KMS-11 (cell line): ENCODE measurements at regions not wholly inside any gene's neighbourhood (a gene's known extent, or its start where the extent isn't known, plus 50 kb on each side); places are given as distances from the start of the nearest gene placed in this dataset.

Source experiments
- H2AFZ ChIP-seq: fragments of 200-600 bp; sonication (generic); 2 replicates; pipeline ENCODE4 v1.6.1; 2016; ENCODE audit warnings: antibody characterized with exemption, mixed run types, low read depth
- H3K27ac ChIP-seq: fragments of 200-600 bp; sonication (generic); 2 replicates; pipeline ENCODE4 v1.6.1; 2016; ENCODE audit warnings: mild to moderate bottlenecking, mixed run types
- H3K27me3 ChIP-seq: fragments of 200-600 bp; sonication (generic); 2 replicates; pipeline ENCODE4 v1.6.1; 2017; ENCODE audit warnings: mild to moderate bottlenecking, low read depth, mixed run types, moderate library complexity; ENCODE audit not compliant: insufficient read depth
- H3K36me3 ChIP-seq: fragments of 200-600 bp; sonication (generic); 2 replicates; pipeline ENCODE4 v1.6.1; 2017; ENCODE audit warnings: mild to moderate bottlenecking, mixed run types; ENCODE audit not compliant: insufficient read depth
- H3K4me1 ChIP-seq: fragments of 200-600 bp; sonication (generic); 2 replicates; pipeline ENCODE4 v1.6.1; 2016; ENCODE audit warnings: mild to moderate bottlenecking, low read depth, mixed run types; ENCODE audit not compliant: poor library complexity, severe bottlenecking
- H3K4me2 ChIP-seq: fragments of 200-600 bp; sonication (generic); 2 replicates; pipeline ENCODE4 v1.7.0; 2016; ENCODE audit warnings: mild to moderate bottlenecking, mixed run types
- H3K4me3 ChIP-seq: fragments of 200-600 bp; sonication (generic); IDR thresholded peaks from 2 replicates; pipeline ENCODE4 v1.6.1; 2017; ENCODE audit warnings: low read depth, low read length, mixed read lengths; ENCODE audit not compliant: insufficient read depth
- H3K79me2 ChIP-seq: fragments of 200-600 bp; sonication (generic); 2 replicates; pipeline ENCODE4 v1.6.1; 2016; ENCODE audit warnings: low read depth, mixed run types; ENCODE audit not compliant: insufficient read depth
- H3K9ac ChIP-seq: fragments of 200-600 bp; sonication (generic); 2 replicates; pipeline ENCODE4 v1.6.1; 2016; ENCODE audit warnings: mild to moderate bottlenecking, mixed run types
- H4K20me1 ChIP-seq: fragments of 200-600 bp; sonication (generic); 2 replicates; pipeline ENCODE4 v1.6.1; 2016; ENCODE audit warnings: mild to moderate bottlenecking, mixed run types; ENCODE audit not compliant: insufficient read depth
- CTCF ChIP-seq: fragments of 200-600 bp; sonication (generic); conservative IDR thresholded peaks from 2 replicates; pipeline ENCODE4 v1.6.1; 2017; ENCODE audit warnings: low read depth, mild to moderate bottlenecking, antibody characterized with exemption, low read length, moderate library complexity, mixed read lengths

- no peaks in the 10 kb centered on the region for H3K79me2 ChIP-seq
- no peaks in the 10 kb centered on the region for H3K27me3 ChIP-seq
- H2AFZ ChIP-seq = no peak overlapping the region
- no peak overlapping the region for H3K27ac ChIP-seq
- no peak overlapping the region for H3K4me2 ChIP-seq
- no peaks in the 10 kb centered on the region for H3K4me1 ChIP-seq
- H3K36me3 ChIP-seq = no peaks in the 10 kb centered on the region
- no peak for TF ChIP-seq CTCF
- H4K20me1 ChIP-seq = no peaks in the 10 kb centered on the region
- H3K9ac ChIP-seq = no peak overlapping the region
- no peak overlapping the region for H3K4me3 ChIP-seq
Measured at GRCh38 chr1:163652441-163652840, 330.7 kb downstream of the NUF2 start.

- Histone ChIP-seq H3K4me3 (no peak overlapping the region), H3K4me1 (no peaks in the 10 kb centered on the region), H2AFZ (no peak overlapping the region), H4K20me1 (no peaks in the 10 kb centered on the region), H3K9ac (no peak overlapping the region), H3K36me3 (no peaks in the 10 kb centered on the region), H3K4me2 (no peak overlapping the region), H3K27ac (no peak overlapping the region), H3K27me3 (no peaks in the 10 kb centered on the region), H3K79me2 (no peaks in the 10 kb centered on the region)
- no peak for TF ChIP-seq CTCF
Measured at GRCh38 chr1:163655565-163655964, 333.8 kb downstream of the NUF2 start.

- Histone ChIP-seq H4K20me1 (no peaks in the 10 kb centered on the region), H3K27ac (no peak overlapping the region), H3K4me1 (no peaks in the 10 kb centered on the region), H3K79me2 (no peaks in the 10 kb centered on the region), H3K9ac (no peak overlapping the region), H2AFZ (no peak overlapping the region), H3K36me3 (no peaks in the 10 kb centered on the region), H3K4me2 (no peak overlapping the region), H3K4me3 (no peak overlapping the region), H3K27me3 (no peaks in the 10 kb centered on the region)
- no peak for TF ChIP-seq CTCF
Measured at GRCh38 chr1:163656095-163656759, 334.5 kb downstream of the NUF2 start.

GRCh38 chr1:163657719-163658118, 336.0 kb downstream of the NUF2 start:
- Histone ChIP-seq H3K9ac (no peak overlapping the region), H3K4me2 (no peak overlapping the region), H3K4me1 (no peaks in the 10 kb centered on the region), H3K27ac (no peak overlapping the region), H3K36me3 (no peaks in the 10 kb centered on the region), H4K20me1 (no peaks in the 10 kb centered on the region), H3K27me3 (no peaks in the 10 kb centered on the region), H3K4me3 (no peak overlapping the region), H3K79me2 (no peaks in the 10 kb centered on the region), H2AFZ (no peak overlapping the region)
- no peak for TF ChIP-seq CTCF
